ENCODE measurements at regions not wholly inside any gene's neighbourhood (a gene's known extent, or its start where the extent isn't known, plus 50 kb on each side); places are given as distances from the start of the nearest gene placed in this dataset.

DNA sequence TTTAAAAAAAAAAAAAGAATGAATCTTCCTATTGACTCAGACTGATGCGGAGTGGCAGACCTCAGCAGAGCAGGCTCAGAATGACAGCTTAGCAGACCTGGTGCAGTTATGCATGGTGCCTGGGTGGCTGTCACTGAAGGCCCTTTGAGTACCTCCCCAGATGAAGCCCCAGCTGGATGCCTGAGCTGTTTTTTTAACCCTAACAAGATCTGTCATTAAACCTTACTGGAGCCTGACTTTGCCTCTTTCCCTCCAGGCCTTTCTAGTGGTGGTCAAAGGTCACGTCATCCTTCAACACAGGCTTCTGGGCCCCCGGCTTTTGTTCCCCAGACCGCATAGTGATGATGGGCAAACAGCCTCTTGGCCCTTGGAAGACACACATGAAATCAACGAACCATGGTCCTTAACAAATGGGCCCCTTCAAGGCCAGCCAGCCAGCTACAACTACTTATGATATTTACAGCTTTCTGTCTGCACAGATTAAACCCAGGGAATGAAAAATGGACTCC is 138.3 kb upstream of the CYP1B1 start:
- TF ChIP-seq, protein P1, sequence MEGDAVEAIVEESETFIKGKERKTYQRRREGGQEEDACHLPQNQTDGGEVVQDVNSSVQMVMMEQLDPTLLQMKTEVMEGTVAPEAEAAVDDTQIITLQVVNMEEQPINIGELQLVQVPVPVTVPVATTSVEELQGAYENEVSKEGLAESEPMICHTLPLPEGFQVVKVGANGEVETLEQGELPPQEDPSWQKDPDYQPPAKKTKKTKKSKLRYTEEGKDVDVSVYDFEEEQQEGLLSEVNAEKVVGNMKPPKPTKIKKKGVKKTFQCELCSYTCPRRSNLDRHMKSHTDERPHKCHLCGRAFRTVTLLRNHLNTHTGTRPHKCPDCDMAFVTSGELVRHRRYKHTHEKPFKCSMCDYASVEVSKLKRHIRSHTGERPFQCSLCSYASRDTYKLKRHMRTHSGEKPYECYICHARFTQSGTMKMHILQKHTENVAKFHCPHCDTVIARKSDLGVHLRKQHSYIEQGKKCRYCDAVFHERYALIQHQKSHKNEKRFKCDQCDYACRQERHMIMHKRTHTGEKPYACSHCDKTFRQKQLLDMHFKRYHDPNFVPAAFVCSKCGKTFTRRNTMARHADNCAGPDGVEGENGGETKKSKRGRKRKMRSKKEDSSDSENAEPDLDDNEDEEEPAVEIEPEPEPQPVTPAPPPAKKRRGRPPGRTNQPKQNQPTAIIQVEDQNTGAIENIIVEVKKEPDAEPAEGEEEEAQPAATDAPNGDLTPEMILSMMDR (IDR thresholded peaks at IDR 0.05), result no peak
- no peak for TF ChIP-seq POLR2A (IDR thresholded peaks at IDR 0.05)
